ENCODE measurements at regions not wholly inside any gene's neighbourhood (a gene's known extent, or its start where the extent isn't known, plus 50 kb on each side); places are given as distances from the start of the nearest gene placed in this dataset.

GRCh38 chr14:95015046-95015445, 142.3 kb downstream of the DICER1 start:
- in situ Hi-C loops (cut with HindIII; ENCODE audit: low pct_ligation_motif_present, low sequenced_read_pairs): no loop called here
- Histone ChIP-seq H3K27ac (no peak overlapping the region), H3K4me3 (ENCODE audit: low read depth, low read length) (no peak overlapping the region), H3K36me3 (replicated peaks) (no peaks in the 10 kb centered on the region), H3K27me3 (replicated peaks) (no peaks in the 10 kb centered on the region)
- no peak for DNase-seq
- TF ChIP-seq CTCF (IDR thresholded peaks at IDR 0.05; ENCODE audit: low read depth, low read length, missing control alignments): no peak

- no peaks in the 10 kb centered on the region for H3K27me3 ChIP-seq (replicated peaks)
- no peak overlapping the region for H3K4me3 ChIP-seq (ENCODE audit: low read depth, low read length)
- H3K27ac ChIP-seq: no peak overlapping the region
- DNase-seq: no peak
- no peak for TF ChIP-seq CTCF (IDR thresholded peaks at IDR 0.05; ENCODE audit: low read depth, low read length, missing control alignments)
- no peaks in the 10 kb centered on the region for H3K36me3 ChIP-seq (replicated peaks)
- in situ Hi-C loops (cut with HindIII; ENCODE audit: low pct_ligation_motif_present, low sequenced_read_pairs): no loop called here
These were observed 143.3 kb downstream of the DICER1 start for GRCh38 chr14:95014036-95014435.

- in situ Hi-C loops (cut with HindIII; ENCODE audit: low pct_ligation_motif_present, low sequenced_read_pairs): no loop called here
- TF ChIP-seq CTCF (IDR thresholded peaks at IDR 0.05; ENCODE audit: low read depth, low read length, missing control alignments): no peak
- DNase-seq: no peak
- Histone ChIP-seq H3K27me3 (replicated peaks) (no peaks in the 10 kb centered on the region), H3K27ac (no peak overlapping the region), H3K36me3 (replicated peaks) (no peaks in the 10 kb centered on the region), H3K4me3 (ENCODE audit: low read depth, low read length) (no peak overlapping the region)
These were observed 145.8 kb downstream of the DICER1 start for GRCh38 chr14:95011445-95012006.

GRCh38 chr14:95008445-95009217, 148.7 kb downstream of the DICER1 start:
- DNase-seq: no peak
- no peaks in the 10 kb centered on the region for H3K36me3 ChIP-seq (replicated peaks)
- no peak overlapping the region for H3K27ac ChIP-seq
- H3K27me3 ChIP-seq (replicated peaks): no peaks in the 10 kb centered on the region
- no peak overlapping the region for H3K4me3 ChIP-seq (ENCODE audit: low read depth, low read length)
- TF ChIP-seq CTCF (IDR thresholded peaks at IDR 0.05; ENCODE audit: low read depth, low read length, missing control alignments): no peak
- in situ Hi-C loops (cut with HindIII; ENCODE audit: low pct_ligation_motif_present, low sequenced_read_pairs): no loop called here

- TF ChIP-seq CTCF (IDR thresholded peaks at IDR 0.05; ENCODE audit: low read depth, low read length, missing control alignments): no peak
- no peaks in the 10 kb centered on the region for H3K27me3 ChIP-seq (replicated peaks)
- DNase-seq: no peak
- no peaks in the 10 kb centered on the region for H3K36me3 ChIP-seq (replicated peaks)
- in situ Hi-C loops (cut with HindIII; ENCODE audit: low pct_ligation_motif_present, low sequenced_read_pairs): no loop called here
- H3K27ac ChIP-seq: no peak overlapping the region
- no peak overlapping the region for H3K4me3 ChIP-seq (ENCODE audit: low read depth, low read length)
These were observed 149.4 kb downstream of the DICER1 start for GRCh38 chr14:95007921-95008320.

All from brain microvascular endothelial cell (primary cell).